Upper lobe of left lung (tissue), 6 donors: ENCODE measurements at regions not wholly inside any gene's neighbourhood (a gene's known extent, or its start where the extent isn't known, plus 50 kb on each side); places are given as distances from the start of the nearest gene placed in this dataset.

Experiments
- ATAC-seq, 2 donors: fragments of 200-7000 bp; cut with Tn5 transposase; one replicate each; pipeline ENCODE4 v1.9.1; 2022; ENCODE audit warnings: mild to moderate bottlenecking in 2 of 2, moderate library complexity in 2 of 2; ENCODE audit not compliant: low FRiP score in 2 of 2
- DNase-seq, 2 donors: peaks; one replicate each; pipeline ENCODE4 v3.0.0-alpha.2; 2019 to 2020
- H3K27ac ChIP-seq, 4 donors: fragments of 200-600 bp; sonication (generic); one replicate each; pipeline ENCODE4 v1.5.1; 2016 to 2019
- H3K27me3 ChIP-seq, 4 donors: fragments of 200-600 bp; sonication (generic); one replicate each; pipeline ENCODE4 v1.5.1; 2017 to 2019
- H3K36me3 ChIP-seq, 4 donors: fragments of 200-600 bp; sonication (generic); one replicate each; pipeline ENCODE4 v1.5.1; 2016 to 2019
- H3K4me1 ChIP-seq, 4 donors: fragments of 200-600 bp; sonication (generic); one replicate each; pipeline ENCODE4 v1.5.1; 2018 to 2019
- H3K4me3 ChIP-seq, 4 donors: fragments of 200-600 bp; sonication (generic); one replicate each; pipeline ENCODE4 v1.5.1; 2017 to 2019; ENCODE audit warnings: mild to moderate bottlenecking in 2 of 4, moderate library complexity in 1 of 4
- H3K9me3 ChIP-seq, 4 donors: fragments of 200-600 bp; sonication (generic); one replicate each; pipeline ENCODE4 v1.5.1; 2018 to 2019
- CTCF ChIP-seq, 6 experiments: fragments of 450-650 bp in 4 of 6; fragments of 200-600 bp in 2 of 6; sonication (generic) in 2 of 6; IDR thresholded peaks; one replicate each; pipeline ENCODE4 v1.5.1; 2016 to 2019; ENCODE audit warnings: antibody characterized with exemption in 6 of 6
- EP300 ChIP-seq, 4 donors: sonication (generic); formaldehyde crosslinking; IDR thresholded peaks; one replicate each; pipeline ENCODE4 v1.5.1; 2017; ENCODE audit warnings: antibody characterized with exemption in 4 of 4, control low read depth in 2 of 4
- POLR2A ChIP-seq, 4 donors: fragments of 450-650 bp; IDR thresholded peaks; one replicate each; pipeline ENCODE4 v1.5.1; 2016 to 2017; ENCODE audit warnings: antibody characterized with exemption in 4 of 4, mild to moderate bottlenecking in 2 of 4
- POLR2AphosphoS5 ChIP-seq, 2 donors: sonication (generic); formaldehyde crosslinking; IDR thresholded peaks; one replicate each; pipeline ENCODE4 v1.5.1; 2017; ENCODE audit warnings: antibody characterized with exemption in 2 of 2
- WGBS, 2 donors: methylation state at CpG; one replicate each; pipeline ENCODE4 v1.1.5; 2017 to 2018; 5-methylcytosine and 5-hydroxymethylcytosine counted together
- donor health status: DM: no; HTN: no; CAD: no; lungs with moderate emphysema.
- donor health status: DM: no; HTN: yes; CAD: no; lungs with severe emphysema.

- H3K9me3 ChIP-seq, result no peaks in the 10 kb centered on the region
- TF ChIP-seq EP300 (IDR thresholded peaks at IDR 0.05) (no peak), POLR2AphosphoS5 (IDR thresholded peaks at IDR 0.05) (no peak), POLR2A (IDR thresholded peaks at IDR 0.05) (no peak), CTCF (IDR thresholded peaks at IDR 0.05) (no peak)
- WGBS, 2 donors, result 71 to 77% methylated on average over 3 of the region's 3 CpGs
- no peak overlapping the region for H3K27ac ChIP-seq
- ATAC-seq (no peak), DNase-seq (no peak)
- no peaks in the 10 kb centered on the region for H3K36me3 ChIP-seq
- no peaks in the 10 kb centered on the region for H3K4me1 ChIP-seq
- no peak overlapping the region for H3K4me3 ChIP-seq
- no peaks in the 10 kb centered on the region for H3K27me3 ChIP-seq
Observed at GRCh38 chr3:166248784-166249183, 411.6 kb upstream of the BCHE start.

- DNase-seq (no peak), ATAC-seq (no peak)
- no peak overlapping the region for H3K4me3 ChIP-seq
- no peaks in the 10 kb centered on the region for H3K27me3 ChIP-seq
- no peak overlapping the region for H3K27ac ChIP-seq
- no peaks in the 10 kb centered on the region for H3K9me3 ChIP-seq
- H3K36me3 ChIP-seq, result no peaks in the 10 kb centered on the region
- TF ChIP-seq POLR2AphosphoS5 (IDR thresholded peaks at IDR 0.05) (no peak), EP300 (IDR thresholded peaks at IDR 0.05) (no peak), POLR2A (IDR thresholded peaks at IDR 0.05) (no peak), CTCF (IDR thresholded peaks at IDR 0.05) (no peak)
- no peaks in the 10 kb centered on the region for H3K4me1 ChIP-seq
Observed at GRCh38 chr3:166243511-166243910, 406.3 kb upstream of the BCHE start.

GRCh38 chr3:166223120-166223519 is 385.9 kb upstream of the BCHE start:
- TF ChIP-seq POLR2AphosphoS5 (IDR thresholded peaks at IDR 0.05) (no peak), EP300 (IDR thresholded peaks at IDR 0.05) (no peak), CTCF (IDR thresholded peaks at IDR 0.05) (no peak), POLR2A (IDR thresholded peaks at IDR 0.05) (no peak)
- WGBS, 2 donors, result 69 to 91% methylated on average over 3 of the region's 3 CpGs
- H3K27me3 ChIP-seq, result no peaks in the 10 kb centered on the region

GRCh38 chr3:166211451-166211850 is 374.2 kb upstream of the BCHE start:
- DNase-seq (no peak), ATAC-seq (no peak)
- H3K27me3 ChIP-seq, result no peaks in the 10 kb centered on the region
- 88 to 89% methylated on average over 4 of the region's 4 CpGs for WGBS, 2 donors
- no peaks in the 10 kb centered on the region for H3K36me3 ChIP-seq
- H3K4me1 ChIP-seq, result no peaks in the 10 kb centered on the region
- TF ChIP-seq POLR2AphosphoS5 (IDR thresholded peaks at IDR 0.05) (no peak), CTCF (IDR thresholded peaks at IDR 0.05) (no peak), POLR2A (IDR thresholded peaks at IDR 0.05) (no peak), EP300 (IDR thresholded peaks at IDR 0.05) (no peak)
- no peak overlapping the region for H3K4me3 ChIP-seq
- no peak overlapping the region for H3K27ac ChIP-seq
- H3K9me3 ChIP-seq, result no peaks in the 10 kb centered on the region

More at GRCh38 chr3:166223120-166223519, 385.9 kb upstream of the BCHE start:
- Histone ChIP-seq H3K36me3 (no peaks in the 10 kb centered on the region), H3K4me1 (no peaks in the 10 kb centered on the region), H3K4me3 (no peak overlapping the region), H3K9me3 (peaks cover 0 to 5% (median 0%) of the 10 kb centered on the region in 4 donors), H3K27ac (no peak overlapping the region)
- ATAC-seq (no peak), DNase-seq (no peak)

- TF ChIP-seq POLR2AphosphoS5 (IDR thresholded peaks at IDR 0.05), result no peak
- TF ChIP-seq POLR2A (IDR thresholded peaks at IDR 0.05), result no peak
- TF ChIP-seq EP300 (IDR thresholded peaks at IDR 0.05), result no peak
- no peak for TF ChIP-seq CTCF (IDR thresholded peaks at IDR 0.05)
- ATAC-seq (no peak), DNase-seq (no peak)
- Histone ChIP-seq H3K9me3 (no peaks in the 10 kb centered on the region), H3K27me3 (no peaks in the 10 kb centered on the region), H3K4me1 (no peaks in the 10 kb centered on the region), H3K4me3 (no peak overlapping the region), H3K36me3 (no peaks in the 10 kb centered on the region), H3K27ac (no peak overlapping the region)
- 25 to 32% methylated on average over 1 of the region's 1 CpG for WGBS, 2 donors
Observed at GRCh38 chr3:166209701-166210100, 372.5 kb upstream of the BCHE start.
